H1 (cell line): ENCODE measurements at regions not wholly inside any gene's neighbourhood (a gene's known extent, or its start where the extent isn't known, plus 50 kb on each side); places are given as distances from the start of the nearest gene placed in this dataset.

Source experiments
- BACH1 ChIP-seq: IDR thresholded peaks from 2 replicates; pipeline ENCODE4 v1.6.1; 2012; ENCODE audit warnings: low read length, improper control_type of control experiment
- CEBPB ChIP-seq: IDR thresholded peaks from 2 replicates; pipeline ENCODE4 v1.6.1; 2012; ENCODE audit warnings: low read depth, low read length
- CHD2 ChIP-seq: IDR thresholded peaks from 2 replicates; pipeline ENCODE4 v1.6.1; 2012; ENCODE audit warnings: low read length, improper control_type of control experiment
- CREB1 ChIP-seq: IDR thresholded peaks from 2 replicates; pipeline ENCODE4 v1.6.1; 2012; ENCODE audit warnings: inconsistent platforms
- EP300 ChIP-seq, 2 experiments: IDR thresholded peaks; 1 replicate in 1 of 2; 2 replicates in 1 of 2; pipeline ENCODE4 v1.6.1; 2011 to 2012; ENCODE audit warnings: low read depth in 2 of 2, low read length in 2 of 2, mild to moderate bottlenecking in 2 of 2, borderline replicate concordance in 1 of 2, inconsistent platforms in 1 of 2, moderate library complexity in 1 of 2
- GABPA ChIP-seq: IDR thresholded peaks from 2 replicates; pipeline ENCODE4 v1.6.1; 2011; ENCODE audit warnings: mild to moderate bottlenecking, low read length, moderate library complexity, borderline replicate concordance; ENCODE audit not compliant: insufficient read depth
- GTF2F1 ChIP-seq: IDR thresholded peaks from 2 replicates; pipeline ENCODE4 v1.6.1; 2012; ENCODE audit warnings: low read depth, low read length, improper control_type of control experiment, borderline replicate concordance
- HDAC6 ChIP-seq: IDR thresholded peaks from one replicate; pipeline ENCODE4 v1.7.1; 2012; ENCODE audit warnings: low read depth, mild to moderate bottlenecking, inconsistent platforms, low read length, moderate library complexity
- JUN ChIP-seq: IDR thresholded peaks from 2 replicates; pipeline ENCODE4 v1.6.1; 2011; ENCODE audit warnings: low read depth, mild to moderate bottlenecking, improper control_type of control experiment, low read length
- JUND ChIP-seq: IDR thresholded peaks from 2 replicates; pipeline ENCODE4 v1.6.1; 2011; ENCODE audit warnings: mild to moderate bottlenecking, improper control_type of control experiment, low read length
- KDM5A ChIP-seq: fragments of 200-600 bp; IDR thresholded peaks from 2 replicates; pipeline ENCODE4 v1.7.1; 2012; ENCODE audit warnings: mild to moderate bottlenecking, low read length, inconsistent platforms, mixed read lengths
- NANOG ChIP-seq: IDR thresholded peaks from 2 replicates; pipeline ENCODE4 v1.6.1; 2011; ENCODE audit warnings: low read length, low read depth, mild to moderate bottlenecking, inconsistent platforms; ENCODE audit not compliant: insufficient read depth, poor library complexity, severe bottlenecking
- POLR2A ChIP-seq, 2 experiments: IDR thresholded peaks; 1 replicate in 1 of 2; 2 replicates in 1 of 2; pipeline ENCODE4 v1.6.1; 2011; ENCODE audit warnings: low read depth in 2 of 2, low read length in 2 of 2, mild to moderate bottlenecking in 2 of 2; ENCODE audit errors: control extremely low read depth in 1 of 2
- RAD21 ChIP-seq, 2 experiments: IDR thresholded peaks in 1 of 2; conservative IDR thresholded peaks in 1 of 2; 2 replicates each; pipeline ENCODE4 v1.6.1; 2011; ENCODE audit warnings: low read depth in 2 of 2, low read length in 2 of 2, improper control_type of control experiment in 1 of 2, inconsistent platforms in 1 of 2, mild to moderate bottlenecking in 1 of 2, moderate library complexity in 1 of 2
- SP4 ChIP-seq: IDR thresholded peaks from 2 replicates; pipeline ENCODE4 v1.6.1; 2012; ENCODE audit warnings: low read length, inconsistent platforms
- TAF7 ChIP-seq: optimal IDR thresholded peaks from 2 replicates; pipeline ENCODE3; 2011; ENCODE audit warnings: low read depth, mild to moderate bottlenecking, inconsistent platforms, low read length, moderate library complexity, borderline replicate concordance
- TBP ChIP-seq: IDR thresholded peaks from 2 replicates; pipeline ENCODE4 v1.6.1; 2011; ENCODE audit warnings: low read depth, low read length, improper control_type of control experiment
- TCF12 ChIP-seq: IDR thresholded peaks from 2 replicates; pipeline ENCODE4 v1.6.1; 2011; ENCODE audit warnings: low read depth, mild to moderate bottlenecking, low read length
- YY1 ChIP-seq: IDR thresholded peaks from 2 replicates; pipeline ENCODE4 v1.6.1; 2011; ENCODE audit warnings: low read depth, mild to moderate bottlenecking, low read length
- ZNF274 ChIP-seq: IDR thresholded peaks from 2 replicates; pipeline ENCODE4 v1.7.0; 2012; ENCODE audit warnings: low read length, borderline replicate concordance; ENCODE audit errors: extremely low read depth
- TF ChIP-seq, protein P1 (sequence below): IDR thresholded peaks from 2 replicates; pipeline ENCODE4 v1.6.1; 2011; ENCODE audit warnings: low read length, improper control_type of control experiment
- TF ChIP-seq, protein P2 (sequence below): IDR thresholded peaks from 2 replicates; pipeline ENCODE4 v1.6.1; 2011; ENCODE audit warnings: low read depth, mild to moderate bottlenecking, low read length; ENCODE audit not compliant: insufficient read depth
- TF ChIP-seq, protein P3 (sequence below): IDR thresholded peaks from 2 replicates; pipeline ENCODE4 v1.6.1; 2012; ENCODE audit warnings: inconsistent platforms

GRCh38 chr14:73771848-73772638 is 57.9 kb upstream of the PNMA1 start (continued):
- TF ChIP-seq, protein P1, sequence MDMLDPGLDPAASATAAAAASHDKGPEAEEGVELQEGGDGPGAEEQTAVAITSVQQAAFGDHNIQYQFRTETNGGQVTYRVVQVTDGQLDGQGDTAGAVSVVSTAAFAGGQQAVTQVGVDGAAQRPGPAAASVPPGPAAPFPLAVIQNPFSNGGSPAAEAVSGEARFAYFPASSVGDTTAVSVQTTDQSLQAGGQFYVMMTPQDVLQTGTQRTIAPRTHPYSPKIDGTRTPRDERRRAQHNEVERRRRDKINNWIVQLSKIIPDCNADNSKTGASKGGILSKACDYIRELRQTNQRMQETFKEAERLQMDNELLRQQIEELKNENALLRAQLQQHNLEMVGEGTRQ: peak; percentile 73
- no peak for TF ChIP-seq TAF7
- no peak for TF ChIP-seq SP4
- TF ChIP-seq, protein P2, sequence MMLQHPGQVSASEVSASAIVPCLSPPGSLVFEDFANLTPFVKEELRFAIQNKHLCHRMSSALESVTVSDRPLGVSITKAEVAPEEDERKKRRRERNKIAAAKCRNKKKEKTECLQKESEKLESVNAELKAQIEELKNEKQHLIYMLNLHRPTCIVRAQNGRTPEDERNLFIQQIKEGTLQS: no peak
- TF ChIP-seq YY1: peak; percentile 21; the same call in 1 of the 2 replicates
- no peak for TF ChIP-seq JUN
- TF ChIP-seq TCF12: no peak
- TF ChIP-seq, protein P3, sequence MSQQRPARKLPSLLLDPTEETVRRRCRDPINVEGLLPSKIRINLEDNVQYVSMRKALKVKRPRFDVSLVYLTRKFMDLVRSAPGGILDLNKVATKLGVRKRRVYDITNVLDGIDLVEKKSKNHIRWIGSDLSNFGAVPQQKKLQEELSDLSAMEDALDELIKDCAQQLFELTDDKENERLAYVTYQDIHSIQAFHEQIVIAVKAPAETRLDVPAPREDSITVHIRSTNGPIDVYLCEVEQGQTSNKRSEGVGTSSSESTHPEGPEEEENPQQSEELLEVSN: peak; percentile 98
- TF ChIP-seq CHD2: peak; percentile 14; the same call in 1 of the 2 replicates
- no peak for TF ChIP-seq CEBPB
- TF ChIP-seq NANOG: peak; percentile 27
- no peak for TF ChIP-seq KDM5A
- TF ChIP-seq CREB1: no peak
- 0 out of 2 replicates have a peak, but pooled peaks have one; percentile 23 for TF ChIP-seq TBP
- no peak for TF ChIP-seq ZNF274
- TF ChIP-seq GABPA: no peak
- TF ChIP-seq POLR2A (IDR thresholded peaks at IDR 0.05; ENCODE audit: control extremely low read depth in 1 of 2, low read depth in 2 of 2, low read length in 2 of 2): no peak
- TF ChIP-seq BACH1: peak; percentile 43; the same call in 1 of the 2 replicates
- TF ChIP-seq HDAC6: no peak
- TF ChIP-seq GTF2F1: no peak
- no peak for TF ChIP-seq RAD21 (IDR thresholded peaks at IDR 0.05 in 1 of 2, conservative IDR thresholded peaks at IDR 0.05 in 1 of 2; ENCODE audit: low read depth in 2 of 2, low read length in 2 of 2)
- 0 out of 2 replicates have a peak, but pooled peaks have one; percentile 11 for TF ChIP-seq JUND
- TF ChIP-seq EP300 (IDR thresholded peaks at IDR 0.05; ENCODE audit: borderline replicate concordance in 1 of 2, low read depth in 2 of 2, low read length in 2 of 2): no peak; a peak in 1 of 3 replicates
